ENCODE measurements at regions not wholly inside any gene's neighbourhood (a gene's known extent, or its start where the extent isn't known, plus 50 kb on each side); places are given as distances from the start of the nearest gene placed in this dataset.
"Not testable (repeated sequence)": the region's sequence is repeated elsewhere in the genome, so short reads cannot be mapped to it uniquely, and the experiment has no call there.

DNA sequence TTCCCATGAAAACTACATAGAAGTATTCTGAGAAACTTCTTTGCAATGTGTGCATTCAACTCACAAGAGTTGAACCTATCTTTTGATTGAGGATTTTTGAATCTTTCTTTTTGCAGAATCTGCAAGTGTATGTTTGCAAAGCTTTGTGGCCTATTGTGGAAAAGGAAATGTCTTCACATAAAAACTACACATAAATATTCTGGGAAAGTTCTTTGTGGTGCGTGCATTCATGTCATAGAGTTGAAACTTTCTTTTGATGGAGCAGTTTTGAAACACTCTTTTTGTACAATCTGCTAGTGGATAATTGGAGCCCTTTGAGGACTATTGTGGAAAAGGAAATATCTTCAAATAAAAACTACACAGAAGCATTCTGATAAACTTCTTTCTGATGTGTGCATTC is 4157.7 kb upstream of the OR11H1 start:
- not testable (repeated sequence) for TF ChIP-seq POLR2A (IDR thresholded peaks at IDR 0.05)
- TF ChIP-seq, protein P1, sequence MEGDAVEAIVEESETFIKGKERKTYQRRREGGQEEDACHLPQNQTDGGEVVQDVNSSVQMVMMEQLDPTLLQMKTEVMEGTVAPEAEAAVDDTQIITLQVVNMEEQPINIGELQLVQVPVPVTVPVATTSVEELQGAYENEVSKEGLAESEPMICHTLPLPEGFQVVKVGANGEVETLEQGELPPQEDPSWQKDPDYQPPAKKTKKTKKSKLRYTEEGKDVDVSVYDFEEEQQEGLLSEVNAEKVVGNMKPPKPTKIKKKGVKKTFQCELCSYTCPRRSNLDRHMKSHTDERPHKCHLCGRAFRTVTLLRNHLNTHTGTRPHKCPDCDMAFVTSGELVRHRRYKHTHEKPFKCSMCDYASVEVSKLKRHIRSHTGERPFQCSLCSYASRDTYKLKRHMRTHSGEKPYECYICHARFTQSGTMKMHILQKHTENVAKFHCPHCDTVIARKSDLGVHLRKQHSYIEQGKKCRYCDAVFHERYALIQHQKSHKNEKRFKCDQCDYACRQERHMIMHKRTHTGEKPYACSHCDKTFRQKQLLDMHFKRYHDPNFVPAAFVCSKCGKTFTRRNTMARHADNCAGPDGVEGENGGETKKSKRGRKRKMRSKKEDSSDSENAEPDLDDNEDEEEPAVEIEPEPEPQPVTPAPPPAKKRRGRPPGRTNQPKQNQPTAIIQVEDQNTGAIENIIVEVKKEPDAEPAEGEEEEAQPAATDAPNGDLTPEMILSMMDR (IDR thresholded peaks at IDR 0.05), result not testable (repeated sequence)
